EH (cell line): ENCODE measurements at regions not wholly inside any gene's neighbourhood (a gene's known extent, or its start where the extent isn't known, plus 50 kb on each side); places are given as distances from the start of the nearest gene placed in this dataset.
A peak's percentile ranks its signal among the peaks of the same experiment; 100 is the strongest.

Experiments
- DNase-seq: peaks from one replicate; pipeline ENCODE4 v3.0.0-alpha.2; 2015; ENCODE audit warnings: low read depth

DNA sequence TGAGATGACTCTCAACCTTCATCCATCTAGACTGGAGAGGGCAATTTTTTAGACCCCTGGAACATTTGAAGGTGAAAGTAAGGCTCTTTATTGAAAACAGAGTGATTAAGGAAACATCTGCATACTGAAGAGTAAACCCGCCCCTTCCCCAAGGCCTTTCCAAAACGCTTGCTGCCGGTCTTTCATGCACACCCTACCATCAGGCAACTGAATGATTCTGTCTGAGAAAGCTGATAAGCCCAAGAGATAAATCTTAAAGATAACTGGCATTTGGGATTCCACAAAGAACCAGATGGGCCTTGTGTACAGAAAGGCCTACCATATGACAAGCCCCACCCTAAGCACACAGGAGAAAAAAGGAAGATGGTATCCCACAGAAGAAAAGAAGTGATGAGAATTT lies 54.4 kb upstream of the PIK3R1 start:
- no peak for DNase-seq

DNA sequence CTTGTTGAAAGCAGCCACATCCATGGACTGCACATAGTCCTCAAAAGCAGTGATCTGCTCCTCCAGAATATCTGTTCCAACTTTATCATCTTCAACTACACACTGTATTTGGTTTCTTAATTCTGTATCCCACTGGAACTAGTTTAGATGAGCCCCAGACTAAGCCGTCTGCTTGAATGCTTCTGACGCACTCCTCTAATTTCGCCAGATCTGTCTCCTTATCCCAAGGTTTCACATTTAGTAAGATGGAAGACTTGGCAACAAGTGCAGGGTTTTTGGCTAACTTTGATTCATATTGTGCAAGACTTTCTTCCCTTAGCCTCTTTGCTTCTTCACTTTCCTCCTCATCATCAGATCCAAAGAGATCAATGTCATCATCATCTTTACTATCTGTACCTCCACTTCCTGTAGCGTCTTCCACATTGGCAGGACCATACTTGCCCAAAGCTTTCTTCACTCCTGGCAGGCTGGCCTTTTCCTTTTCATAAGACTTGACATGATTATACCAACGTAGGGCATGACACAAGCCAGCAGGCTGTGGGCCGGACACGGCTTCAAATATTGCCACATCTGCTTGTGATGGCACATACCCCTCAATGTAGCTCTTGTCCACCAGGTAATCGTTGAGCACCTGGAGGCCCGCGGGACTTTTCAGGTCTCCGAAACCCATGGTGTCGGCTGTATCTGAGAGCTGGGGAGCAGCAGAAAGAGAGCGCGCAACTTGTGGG lies 56.2 kb upstream of the PIK3R1 start:
- DNase-seq, result no peak

DNA sequence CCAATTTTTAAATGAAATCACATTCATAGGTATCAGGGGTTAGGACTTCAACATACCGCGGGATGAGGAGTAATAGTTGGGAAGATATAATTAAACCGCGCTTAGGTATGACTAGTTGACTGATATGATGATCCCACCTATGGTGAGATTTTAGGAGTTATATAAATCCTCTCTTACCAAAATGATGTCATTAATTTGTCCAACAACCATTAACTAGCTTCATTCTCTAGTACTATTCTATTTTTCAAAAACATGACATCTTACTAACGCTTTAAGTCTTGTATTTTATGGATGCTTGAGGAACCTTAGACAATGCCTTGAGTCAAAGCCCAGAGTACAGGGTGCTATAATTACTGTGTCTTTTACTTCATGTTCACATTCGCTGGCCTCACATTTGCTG lies 59.6 kb upstream of the PIK3R1 start:
- no peak for DNase-seq

GRCh38 chr5:68154119-68154857 lies 61.3 kb upstream of the PIK3R1 start:
- no peak for DNase-seq

DNA sequence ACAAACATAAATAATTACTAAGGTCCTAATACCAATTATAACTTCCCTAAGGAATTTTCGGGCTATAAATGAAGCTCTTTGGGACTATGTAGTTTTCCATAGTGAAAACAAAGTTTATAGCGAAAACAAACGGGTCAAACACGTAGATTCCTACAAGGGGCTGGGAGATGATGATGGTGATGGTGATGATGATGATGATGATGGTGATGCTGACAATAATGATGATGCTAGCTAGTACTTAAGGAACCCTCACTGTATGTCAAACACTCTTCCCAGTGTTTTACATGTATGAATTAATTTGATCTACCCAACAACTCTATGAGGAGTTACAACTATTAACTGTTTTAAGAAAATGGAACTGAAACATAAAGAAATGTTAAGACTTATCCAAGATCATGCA lies 63.7 kb upstream of the PIK3R1 start:
- DNase-seq, result no peak

- DNase-seq, result peak; percentile 21
These were observed 66.4 kb upstream of the PIK3R1 start for GRCh38 chr5:68149189-68149588.

- no peak for DNase-seq
These were observed 67.5 kb upstream of the PIK3R1 start for GRCh38 chr5:68148096-68148495.

DNA sequence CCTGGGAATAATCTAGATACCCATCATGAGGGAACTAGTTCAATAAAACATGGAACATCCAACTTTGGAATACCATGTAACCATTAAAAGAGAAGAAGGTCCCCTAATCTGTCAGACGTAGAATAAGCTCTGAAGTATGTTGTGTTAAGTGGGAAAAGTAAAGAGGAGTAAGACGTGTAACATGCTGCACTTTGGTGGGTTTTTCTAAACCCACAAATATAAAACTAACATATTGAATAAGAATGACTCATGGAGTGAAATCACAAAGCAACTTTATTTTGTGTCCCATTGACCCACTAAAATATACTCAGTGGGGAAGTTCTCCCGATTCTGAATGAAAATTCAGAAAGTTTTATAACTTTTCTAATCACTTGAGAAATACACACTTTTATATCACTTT lies 67.9 kb upstream of the PIK3R1 start:
- no peak for DNase-seq

GRCh38 chr5:68141494-68141893 lies 74.1 kb upstream of the PIK3R1 start:
- DNase-seq, result peak; percentile 57

DNA sequence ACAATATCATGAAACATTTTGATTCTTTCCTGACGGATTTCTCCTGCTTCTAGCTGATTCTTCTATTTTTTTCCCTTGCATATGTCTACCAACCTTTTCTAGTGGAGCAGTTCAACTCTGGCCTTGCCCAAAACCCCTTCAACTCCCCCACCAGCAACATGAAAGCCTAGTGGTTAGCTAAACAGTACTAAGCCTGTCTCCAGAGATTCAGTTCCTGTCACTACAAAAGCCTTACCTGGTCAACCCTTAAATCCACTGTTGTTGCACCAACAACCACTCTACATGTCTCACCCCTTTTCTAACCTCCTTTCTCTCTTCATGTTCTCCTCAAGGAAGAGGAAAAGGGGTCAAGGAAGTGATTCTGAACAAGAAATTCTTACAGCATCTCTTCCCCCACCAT lies 74.8 kb upstream of the PIK3R1 start:
- DNase-seq, result no peak

GRCh38 chr5:68139611-68140441 lies 75.7 kb upstream of the PIK3R1 start:
- no peak for DNase-seq

DNA sequence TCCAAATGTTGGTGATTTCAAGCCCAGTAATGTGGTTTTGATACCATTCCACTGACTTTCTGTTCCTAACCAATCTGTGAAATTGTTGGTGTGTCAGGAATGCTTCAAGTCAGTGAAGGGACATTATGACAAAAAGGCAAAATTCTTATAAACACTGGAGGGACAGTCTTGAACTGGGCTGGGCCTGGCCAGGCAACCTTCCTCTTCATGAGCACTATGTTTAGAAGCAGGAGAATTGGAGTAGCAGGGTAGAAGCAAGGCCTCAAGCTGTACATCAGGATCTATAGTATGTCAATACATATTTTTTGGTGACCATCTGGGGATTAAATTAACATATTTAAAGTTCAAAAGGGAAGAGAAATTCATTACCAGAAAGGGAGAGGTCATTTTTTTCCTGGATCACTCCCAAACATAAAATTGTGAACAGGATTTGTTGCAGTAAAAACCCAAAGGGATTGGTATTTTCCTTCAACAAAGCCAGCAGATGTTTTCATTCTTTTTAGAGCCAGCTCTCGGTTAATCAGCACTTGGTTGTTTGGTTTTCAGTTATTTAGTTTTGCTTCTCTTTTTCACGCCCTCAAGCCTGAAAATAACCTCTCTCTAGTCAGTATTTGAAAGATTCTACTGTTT lies 77.9 kb upstream of the PIK3R1 start:
- DNase-seq, result peak; percentile 82

- no peak for DNase-seq
These were observed 80.8 kb upstream of the PIK3R1 start for GRCh38 chr5:68134669-68135313.

DNA sequence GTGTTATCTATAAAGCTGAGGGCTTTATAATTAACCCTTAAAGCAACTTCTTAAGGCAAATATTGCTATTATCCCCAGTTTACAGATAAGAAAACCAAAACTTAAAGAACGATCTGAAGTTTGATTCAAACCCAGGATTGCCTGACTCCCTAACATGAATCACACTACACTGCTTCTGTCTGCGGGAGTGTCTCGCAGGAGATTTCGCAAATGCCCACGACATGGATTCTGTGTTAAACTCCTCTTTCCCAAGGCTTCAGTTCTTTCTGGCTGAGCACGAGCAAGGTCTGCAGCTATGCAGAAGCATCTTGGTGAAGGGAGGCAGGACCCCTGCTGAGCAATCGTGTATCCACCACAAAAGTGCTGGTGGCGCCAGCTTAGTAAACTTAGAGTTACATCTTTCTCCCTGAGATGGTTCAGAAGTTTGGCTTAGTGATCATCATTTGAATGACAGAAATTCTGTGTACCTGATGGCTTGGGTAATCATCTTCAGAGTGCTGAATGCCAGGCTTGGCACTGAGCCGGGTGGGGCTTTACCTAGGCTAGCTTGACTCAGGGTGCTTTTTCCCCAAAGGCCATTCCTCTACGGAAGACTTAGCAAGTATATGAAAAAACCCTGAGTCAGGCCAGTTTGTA lies 81.4 kb upstream of the PIK3R1 start:
- DNase-seq, result no peak

GRCh38 chr5:68130253-68130652 lies 85.3 kb upstream of the PIK3R1 start:
- DNase-seq, result no peak

GRCh38 chr5:68129364-68129763 lies 86.2 kb upstream of the PIK3R1 start:
- DNase-seq, result no peak

DNA sequence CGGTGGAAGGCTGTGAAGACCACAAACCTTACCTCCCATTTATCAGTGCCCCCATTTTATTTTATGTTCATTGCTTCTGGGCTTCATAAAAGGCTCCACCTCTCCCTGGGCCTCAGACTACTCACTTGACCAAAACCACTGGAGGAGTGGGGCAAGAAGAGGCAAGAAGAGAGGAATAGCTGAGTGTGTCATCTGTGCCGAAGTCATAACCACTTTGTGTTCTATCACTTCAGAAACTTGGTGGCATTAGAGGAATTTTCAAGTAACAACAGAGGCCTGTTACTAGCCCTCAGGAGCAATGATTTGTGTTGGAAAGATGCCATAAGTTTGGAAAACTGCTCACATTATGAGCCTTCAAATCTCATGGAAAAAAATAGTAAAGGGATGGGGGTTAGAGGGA lies 88.7 kb upstream of the PIK3R1 start:
- DNase-seq, result peak; percentile 75

DNA sequence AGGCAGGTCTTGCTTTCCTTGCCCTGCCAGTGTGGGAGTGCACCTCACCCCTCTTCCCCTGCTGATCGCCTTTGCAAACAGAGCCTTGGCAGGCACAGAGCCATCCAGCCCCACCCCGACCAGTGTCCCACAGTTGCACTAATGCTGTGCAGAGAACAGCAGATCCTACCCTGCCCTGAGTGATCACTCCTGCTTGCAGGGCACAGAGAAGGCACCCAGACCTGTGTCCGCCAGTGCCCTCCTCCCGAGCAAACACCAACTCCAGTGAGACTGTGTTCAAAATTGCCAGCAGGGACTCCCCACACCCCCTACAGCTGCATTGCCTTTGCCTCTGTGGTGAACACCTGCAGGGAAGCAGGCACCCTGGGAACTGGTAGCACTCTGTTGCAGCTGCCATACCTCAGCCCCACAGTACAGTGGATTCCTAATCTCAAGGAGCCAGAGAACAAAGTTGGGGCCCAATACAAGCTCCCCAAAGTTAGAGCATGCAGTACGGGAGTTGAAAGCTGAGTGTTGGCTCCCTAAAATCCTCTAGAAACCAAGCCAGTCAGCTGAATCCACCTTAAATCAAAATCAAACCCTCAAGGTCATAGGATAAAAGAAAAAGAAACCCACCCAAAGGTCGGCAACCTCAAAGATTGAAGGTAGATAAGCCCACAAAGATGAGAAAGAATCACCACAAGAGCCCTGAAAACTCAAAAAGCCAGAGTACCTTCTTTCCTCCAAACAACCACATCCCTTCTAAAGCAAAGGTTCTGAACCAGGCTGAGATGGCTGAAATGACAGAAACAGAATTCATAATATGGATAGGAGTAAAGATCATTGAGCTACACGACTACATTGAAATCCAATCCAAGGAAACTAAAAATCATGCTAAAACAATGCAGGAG lies 92.9 kb upstream of the PIK3R1 start:
- no peak for DNase-seq

DNA sequence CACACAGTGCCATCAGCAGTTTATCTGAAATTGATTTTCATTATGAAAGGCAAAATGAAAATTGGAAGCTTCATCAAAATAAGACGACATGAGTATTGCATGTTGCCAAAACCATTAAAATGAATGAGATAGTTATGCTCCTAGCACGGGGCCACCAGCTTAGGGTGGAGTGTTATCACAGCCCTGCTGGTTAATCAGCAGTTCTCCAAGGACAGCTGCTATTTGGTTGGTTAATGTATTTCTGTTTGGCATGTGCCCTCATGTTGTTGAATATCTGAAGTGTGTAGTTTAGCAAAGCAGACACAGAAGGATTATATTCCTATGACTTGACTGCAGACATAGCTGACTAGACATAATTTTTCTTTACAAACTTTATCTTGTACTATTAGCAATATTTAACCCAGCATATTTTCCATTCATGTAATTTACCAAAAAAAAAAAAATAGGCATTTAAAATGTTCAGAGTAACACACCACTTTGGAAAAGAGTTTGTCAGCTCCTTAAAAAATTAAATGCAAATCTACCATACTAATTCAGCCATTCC lies 98.6 kb upstream of the PIK3R1 start:
- DNase-seq, result no peak

DNA sequence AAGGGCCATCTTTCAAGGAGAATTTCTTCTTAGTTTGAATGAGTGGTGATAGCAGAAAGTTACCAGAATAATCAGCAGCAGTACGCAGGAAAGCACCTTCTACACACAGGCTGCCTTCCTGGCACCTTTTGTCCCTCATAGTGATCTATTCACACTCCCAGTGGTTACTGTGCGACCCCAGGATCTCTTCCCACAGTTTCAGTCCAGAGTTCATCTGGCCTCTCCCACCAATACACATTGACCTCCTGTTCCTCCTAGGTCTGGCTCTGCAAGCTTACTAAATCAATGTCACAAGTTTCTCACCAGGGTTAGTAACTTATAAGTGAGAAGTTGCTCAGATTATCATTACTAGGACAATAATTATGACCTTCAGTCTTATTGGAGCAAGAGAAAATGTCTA lies 99.1 kb upstream of the PIK3R1 start:
- DNase-seq, result no peak
